K562 (cell line): ENCODE measurements at regions not wholly inside any gene's neighbourhood (a gene's known extent, or its start where the extent isn't known, plus 50 kb on each side); places are given as distances from the start of the nearest gene placed in this dataset.

ENCODE experiments used
- ATAC-seq: fragments of 200-7000 bp; cut with Tn5 transposase; 3 replicates; pipeline ENCODE4 v1.9.1; 2020; ENCODE audit warnings: moderate library complexity
- BruUV-seq: library from RNA; stranded (reverse); fragments of 400-500 nt; replicated peaks from 2 replicates; lab custom pipeline; 2021; lab: Mats Ljungman, UMichigan
- CTCF ChIA-PET: fragments of 300-600 bp; formaldehyde crosslinking; extraction: SDS; loops from one replicate; lab custom pipeline; 2021; ENCODE audit warnings: low intra/inter-chr PET ratio; lab: Yijun Ruan, JAX
- POLR2A ChIA-PET: fragments of 300-600, 350-650 bp; sonication (Branson Sonifier 250); formaldehyde crosslinking; extraction: SDS; loops from one replicate; lab custom pipeline; 2021; ENCODE audit warnings: antibody characterized with exemption, inconsistent platforms; lab: Yijun Ruan, JAX
- DNase-seq, 4 experiments: peaks; one replicate each; pipeline versions ENCODE4 v3.0.0 to v3.0.0-alpha.2; 2011 to 2018; ENCODE audit warnings: low spot score in 3 of 4, mixed read lengths in 3 of 4; ENCODE audit errors: extremely low read depth in 1 of 4
- FAIRE-seq: peaks from 2 replicates; lab custom pipeline; 2011; peaks lifted over from hg19 to GRCh38; lab: Jason Lieb, UNC
- H2AFZ ChIP-seq: 2 replicates; pipeline ENCODE4 v1.6.0; 2011; ENCODE audit warnings: low read depth, low read length, control low read depth, inconsistent platforms
- H3K27ac ChIP-seq: fragments of 200-600 bp; 3 replicates; pipeline ENCODE4 v1.8.0; 2011; ENCODE audit warnings: low read depth, mild to moderate bottlenecking, control low read depth, inconsistent platforms, low read length, moderate library complexity, mixed read lengths; ENCODE audit errors: extremely low read depth
- H3K27me3 ChIP-seq, 2 experiments: fragments of 300-600 bp in 1 of 2; 2 replicates in 1 of 2; 3 replicates in 1 of 2; pipeline versions ENCODE4 v1.6.0 to v1.8.0; 2011; ENCODE audit warnings: inconsistent platforms in 2 of 2, low read length in 2 of 2, mild to moderate bottlenecking in 1 of 2, mixed read lengths in 1 of 2, moderate library complexity in 1 of 2; ENCODE audit not compliant: control insufficient read depth in 2 of 2, insufficient read depth in 2 of 2
- H3K36me3 ChIP-seq: fragments of 300-600 bp; 3 replicates; pipeline ENCODE4 v1.8.0; 2011; ENCODE audit warnings: mild to moderate bottlenecking, low read length, inconsistent platforms; ENCODE audit not compliant: control insufficient read depth, insufficient read depth
- H3K4me1 ChIP-seq, 2 experiments: fragments of 200-600 bp in 1 of 2; replicated peaks in 1 of 2; 2 replicates in 1 of 2; 3 replicates in 1 of 2; pipeline versions ENCODE4 v1.5.1 to v1.8.0; 2011; ENCODE audit warnings: inconsistent platforms in 2 of 2, low read length in 2 of 2, mild to moderate bottlenecking in 1 of 2, mixed read lengths in 1 of 2, moderate library complexity in 1 of 2; ENCODE audit not compliant: control insufficient read depth in 2 of 2, insufficient read depth in 2 of 2
- H3K4me2 ChIP-seq: 2 replicates; pipeline ENCODE4 v1.6.1; 2011; ENCODE audit warnings: low read length, control low read depth, inconsistent platforms, mixed read lengths; ENCODE audit not compliant: insufficient read depth
- H3K4me3 ChIP-seq: fragments of 200-600 bp; sonication (generic), shearing (Covaris generic); 2 replicates; pipeline ENCODE4 v1.5.1; 2016; ENCODE audit warnings: control low read depth, inconsistent platforms
- H3K79me2 ChIP-seq: fragments of 200-600 bp; 3 replicates; pipeline ENCODE4 v1.8.0; 2011; ENCODE audit warnings: low read length, inconsistent platforms; ENCODE audit not compliant: control insufficient read depth, insufficient read depth
- H3K9ac ChIP-seq, 2 experiments: 2 replicates each; pipeline versions ENCODE4 v1.6.0 to v1.6.1; 2011; ENCODE audit warnings: low read depth in 2 of 2, low read length in 2 of 2, control low read depth in 1 of 2, inconsistent platforms in 1 of 2, mild to moderate bottlenecking in 1 of 2, mixed read lengths in 1 of 2; ENCODE audit not compliant: insufficient read depth in 1 of 2
- H3K9me1 ChIP-seq: one replicate; pipeline ENCODE4 v1.6.0; 2011; ENCODE audit warnings: inconsistent platforms, mild to moderate bottlenecking, low read length, moderate library complexity; ENCODE audit not compliant: control insufficient read depth, insufficient read depth
- H3K9me3 ChIP-seq: replicated peaks from 2 replicates; pipeline ENCODE4 v1.5.1; 2011; ENCODE audit warnings: low read depth, low read length, inconsistent platforms; ENCODE audit not compliant: control insufficient read depth, insufficient read depth
- H4K20me1 ChIP-seq: replicated peaks from 2 replicates; pipeline ENCODE4 v1.6.1; 2011; ENCODE audit warnings: low read length, inconsistent platforms, mixed read lengths; ENCODE audit not compliant: control insufficient read depth, insufficient read depth
- PRMT5 ChIP-seq: sonication (generic); formaldehyde crosslinking; IDR thresholded peaks from 2 replicates; pipeline ENCODE4 v1.5.0; 2020; ENCODE audit warnings: missing genetic modification reagents
- RAD21 ChIP-seq, 2 experiments: fragments of 250-450 bp in 1 of 2; fragments of 450-650 bp in 1 of 2; sonication (Bioruptor Pico) in 1 of 2; formaldehyde crosslinking in 1 of 2; IDR thresholded peaks in 1 of 2; conservative IDR thresholded peaks in 1 of 2; 2 replicates each; pipeline versions ENCODE4 v1.4.0 to v1.8.0; 2020 to 2022; ENCODE audit warnings: mild to moderate bottlenecking in 2 of 2, moderate library complexity in 1 of 2
- RCOR1 ChIP-seq, 2 experiments: IDR thresholded peaks; 2 replicates each; pipeline ENCODE4 v1.6.1; 2012; ENCODE audit warnings: low read depth in 2 of 2, low read length in 2 of 2, borderline replicate concordance in 1 of 2, improper control_type of control experiment in 1 of 2
- SMARCA5 ChIP-seq: fragments of 450-650 bp; IDR thresholded peaks from 2 replicates; pipeline ENCODE4 v1.6.1; 2016
- ZNF263 ChIP-seq: sonication (generic); formaldehyde crosslinking; IDR thresholded peaks from 2 replicates; pipeline ENCODE4 v1.8.0; 2022; ENCODE audit warnings: mild to moderate bottlenecking, missing genetic modification reagents, borderline replicate concordance
- WGBS: fragments of 100-300 bp; shearing (Covaris generic); methylation state at CpG from one replicate; pipeline ENCODE4 v1.1.6; 2016; ENCODE audit warnings: low coverage, mixed read lengths; ENCODE audit not compliant: insufficient coverage; ENCODE audit errors: missing lambda C conversion rate; 5-methylcytosine and 5-hydroxymethylcytosine counted together
- in situ Hi-C: fragments of 300-500 bp; cut with MboI; formaldehyde crosslinking; loops from 4 replicates; pipeline ENCODE4 v1.15.0; 2018; ENCODE audit warnings: inconsistent platforms, mixed read lengths
- intact Hi-C: fragments of 100-400 bp; cut with micrococcal nuclease; formaldehyde crosslinking; loops from 2 replicates; pipeline ENCODE4 v1.14.2; 2022
- TF ChIP-seq, protein P1 (sequence below): sonication (generic); formaldehyde crosslinking; IDR thresholded peaks from 2 replicates; pipeline ENCODE4 v1.8.1; 2023; ENCODE audit warnings: missing genetic modification reagents, mild to moderate bottlenecking, borderline replicate concordance
- TF ChIP-seq, protein P2 (sequence below): IDR thresholded peaks from 3 replicates; pipeline ENCODE4 v1.6.1; 2011; ENCODE audit warnings: borderline replicate concordance, mild to moderate bottlenecking; ENCODE audit not compliant: insufficient read length, insufficient read depth

DNA sequence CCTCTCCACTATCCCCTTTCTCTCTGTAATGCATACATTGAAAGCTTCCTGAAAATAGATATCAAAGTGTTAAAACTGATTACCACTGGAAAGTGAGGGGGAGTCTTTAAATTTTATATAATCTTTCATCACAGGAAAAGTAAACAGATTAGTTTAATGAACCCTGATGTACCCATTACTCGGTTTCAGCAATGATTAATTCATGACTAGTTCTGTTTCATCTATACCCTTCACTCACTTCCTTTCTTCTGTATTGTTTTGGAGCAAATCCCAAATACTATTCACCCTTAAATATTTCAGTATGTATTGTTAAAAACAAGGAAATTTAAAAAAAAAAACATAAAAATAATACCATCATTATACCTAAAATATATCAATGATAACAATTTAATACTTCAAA is 67.3 kb upstream of the TMCC3 start (continued):
- TF ChIP-seq, protein P1, sequence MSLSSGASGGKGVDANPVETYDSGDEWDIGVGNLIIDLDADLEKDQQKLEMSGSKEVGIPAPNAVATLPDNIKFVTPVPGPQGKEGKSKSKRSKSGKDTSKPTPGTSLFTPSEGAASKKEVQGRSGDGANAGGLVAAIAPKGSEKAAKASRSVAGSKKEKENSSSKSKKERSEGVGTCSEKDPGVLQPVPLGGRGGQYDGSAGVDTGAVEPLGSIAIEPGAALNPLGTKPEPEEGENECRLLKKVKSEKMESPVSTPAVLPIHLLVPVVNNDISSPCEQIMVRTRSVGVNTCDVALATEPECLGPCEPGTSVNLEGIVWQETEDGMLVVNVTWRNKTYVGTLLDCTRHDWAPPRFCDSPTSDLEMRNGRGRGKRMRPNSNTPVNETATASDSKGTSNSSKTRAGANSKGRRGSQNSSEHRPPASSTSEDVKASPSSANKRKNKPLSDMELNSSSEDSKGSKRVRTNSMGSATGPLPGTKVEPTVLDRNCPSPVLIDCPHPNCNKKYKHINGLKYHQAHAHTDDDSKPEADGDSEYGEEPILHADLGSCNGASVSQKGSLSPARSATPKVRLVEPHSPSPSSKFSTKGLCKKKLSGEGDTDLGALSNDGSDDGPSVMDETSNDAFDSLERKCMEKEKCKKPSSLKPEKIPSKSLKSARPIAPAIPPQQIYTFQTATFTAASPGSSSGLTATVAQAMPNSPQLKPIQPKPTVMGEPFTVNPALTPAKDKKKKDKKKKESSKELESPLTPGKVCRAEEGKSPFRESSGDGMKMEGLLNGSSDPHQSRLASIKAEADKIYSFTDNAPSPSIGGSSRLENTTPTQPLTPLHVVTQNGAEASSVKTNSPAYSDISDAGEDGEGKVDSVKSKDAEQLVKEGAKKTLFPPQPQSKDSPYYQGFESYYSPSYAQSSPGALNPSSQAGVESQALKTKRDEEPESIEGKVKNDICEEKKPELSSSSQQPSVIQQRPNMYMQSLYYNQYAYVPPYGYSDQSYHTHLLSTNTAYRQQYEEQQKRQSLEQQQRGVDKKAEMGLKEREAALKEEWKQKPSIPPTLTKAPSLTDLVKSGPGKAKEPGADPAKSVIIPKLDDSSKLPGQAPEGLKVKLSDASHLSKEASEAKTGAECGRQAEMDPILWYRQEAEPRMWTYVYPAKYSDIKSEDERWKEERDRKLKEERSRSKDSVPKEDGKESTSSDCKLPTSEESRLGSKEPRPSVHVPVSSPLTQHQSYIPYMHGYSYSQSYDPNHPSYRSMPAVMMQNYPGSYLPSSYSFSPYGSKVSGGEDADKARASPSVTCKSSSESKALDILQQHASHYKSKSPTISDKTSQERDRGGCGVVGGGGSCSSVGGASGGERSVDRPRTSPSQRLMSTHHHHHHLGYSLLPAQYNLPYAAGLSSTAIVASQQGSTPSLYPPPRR = no peak
- TF ChIP-seq, protein P2, sequence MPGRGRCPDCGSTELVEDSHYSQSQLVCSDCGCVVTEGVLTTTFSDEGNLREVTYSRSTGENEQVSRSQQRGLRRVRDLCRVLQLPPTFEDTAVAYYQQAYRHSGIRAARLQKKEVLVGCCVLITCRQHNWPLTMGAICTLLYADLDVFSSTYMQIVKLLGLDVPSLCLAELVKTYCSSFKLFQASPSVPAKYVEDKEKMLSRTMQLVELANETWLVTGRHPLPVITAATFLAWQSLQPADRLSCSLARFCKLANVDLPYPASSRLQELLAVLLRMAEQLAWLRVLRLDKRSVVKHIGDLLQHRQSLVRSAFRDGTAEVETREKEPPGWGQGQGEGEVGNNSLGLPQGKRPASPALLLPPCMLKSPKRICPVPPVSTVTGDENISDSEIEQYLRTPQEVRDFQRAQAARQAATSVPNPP = no peak
- TF ChIP-seq SMARCA5 = no peak

DNA sequence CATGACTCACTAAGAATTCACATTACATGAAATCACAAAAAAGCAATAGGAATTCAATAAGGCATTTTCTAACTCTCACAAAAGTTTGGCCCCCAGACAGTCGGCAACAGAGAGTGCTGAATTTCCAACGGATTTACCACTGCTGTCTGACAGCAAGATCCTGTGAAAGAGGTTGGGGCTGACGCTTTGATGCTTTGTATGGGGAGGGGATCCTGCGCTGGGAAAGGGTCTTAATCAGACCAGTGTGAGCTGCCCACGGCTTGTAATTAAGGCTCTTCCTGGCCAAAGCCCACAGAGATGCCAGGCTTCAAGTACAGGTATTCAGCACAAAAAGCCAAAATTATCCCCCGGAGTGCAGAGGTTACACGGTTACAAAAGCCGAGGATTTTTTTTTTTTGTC is 66.8 kb upstream of the TMCC3 start:
- BruUV-seq = no TSS peak
- FAIRE-seq (no peak), DNase-seq (no peak), ATAC-seq (no peak)
- H3K79me2 ChIP-seq = no peaks in the 10 kb centered on the region
- CTCF ChIA-PET = no interaction called here
- H3K9ac ChIP-seq = no peak overlapping the region
- TF ChIP-seq PRMT5 (no peak), ZNF263 (CRISPR knock-in tag) (no peak), RCOR1 (IDR thresholded peaks at IDR 0.05; ENCODE audit: borderline replicate concordance in 1 of 2, low read depth in 2 of 2, low read length in 2 of 2) (no peak), RAD21 (CRISPR knock-in tag; conservative IDR thresholded peaks at IDR 0.05 in 1 of 2, IDR thresholded peaks at IDR 0.05 in 1 of 2) (no peak)
- POLR2A ChIA-PET = no interaction called here
- no peaks in the 10 kb centered on the region; the same call in 1 of the 2 replicates for H4K20me1 ChIP-seq
- no peak overlapping the region for H3K4me2 ChIP-seq
- H3K36me3 ChIP-seq = no peaks in the 10 kb centered on the region
- H3K27me3 ChIP-seq = peaks cover 6 to 13% of the 10 kb centered on the region in 2 experiments; a peak in 4 of 5 replicates
- intact Hi-C loops = no loop called here
- in situ Hi-C loops = no loop called here
- 2% methylated on average over 8 of the region's 8 CpGs for WGBS
- no peaks in the 10 kb centered on the region for H3K9me3 ChIP-seq
- H3K4me1 ChIP-seq = no peaks in the 10 kb centered on the region
- H2AFZ ChIP-seq = no peak overlapping the region
- H3K9me1 ChIP-seq = no peaks in the 10 kb centered on the region
- no peak overlapping the region for H3K4me3 ChIP-seq
- no peak overlapping the region for H3K27ac ChIP-seq
